K562 (cell line): ENCODE measurements at regions not wholly inside any gene's neighbourhood (a gene's known extent, or its start where the extent isn't known, plus 50 kb on each side); places are given as distances from the start of the nearest gene placed in this dataset.

ENCODE experiments used
- ATAC-seq: fragments of 200-7000 bp; cut with Tn5 transposase; 3 replicates; pipeline ENCODE4 v1.9.1; 2020; ENCODE audit warnings: moderate library complexity
- BruUV-seq: library from RNA; stranded (reverse); fragments of 400-500 nt; replicated peaks from 2 replicates; lab custom pipeline; 2021; lab: Mats Ljungman, UMichigan
- CTCF ChIA-PET: fragments of 300-600 bp; formaldehyde crosslinking; extraction: SDS; loops from one replicate; lab custom pipeline; 2021; ENCODE audit warnings: low intra/inter-chr PET ratio; lab: Yijun Ruan, JAX
- POLR2A ChIA-PET: fragments of 300-600, 350-650 bp; sonication (Branson Sonifier 250); formaldehyde crosslinking; extraction: SDS; loops from one replicate; lab custom pipeline; 2021; ENCODE audit warnings: antibody characterized with exemption, inconsistent platforms; lab: Yijun Ruan, JAX
- DNase-seq, 4 experiments: peaks; one replicate each; pipeline versions ENCODE4 v3.0.0 to v3.0.0-alpha.2; 2011 to 2018; ENCODE audit warnings: low spot score in 3 of 4, mixed read lengths in 3 of 4; ENCODE audit errors: extremely low read depth in 1 of 4
- FAIRE-seq: peaks from 2 replicates; lab custom pipeline; 2011; peaks lifted over from hg19 to GRCh38; lab: Jason Lieb, UNC
- H2AFZ ChIP-seq: 2 replicates; pipeline ENCODE4 v1.6.0; 2011; ENCODE audit warnings: low read depth, low read length, control low read depth, inconsistent platforms
- H3K27ac ChIP-seq: fragments of 200-600 bp; 3 replicates; pipeline ENCODE4 v1.8.0; 2011; ENCODE audit warnings: low read depth, mild to moderate bottlenecking, control low read depth, inconsistent platforms, low read length, moderate library complexity, mixed read lengths; ENCODE audit errors: extremely low read depth
- H3K27me3 ChIP-seq, 2 experiments: fragments of 300-600 bp in 1 of 2; 2 replicates in 1 of 2; 3 replicates in 1 of 2; pipeline versions ENCODE4 v1.6.0 to v1.8.0; 2011; ENCODE audit warnings: inconsistent platforms in 2 of 2, low read length in 2 of 2, mild to moderate bottlenecking in 1 of 2, mixed read lengths in 1 of 2, moderate library complexity in 1 of 2; ENCODE audit not compliant: control insufficient read depth in 2 of 2, insufficient read depth in 2 of 2
- H3K36me3 ChIP-seq: fragments of 300-600 bp; 3 replicates; pipeline ENCODE4 v1.8.0; 2011; ENCODE audit warnings: mild to moderate bottlenecking, low read length, inconsistent platforms; ENCODE audit not compliant: control insufficient read depth, insufficient read depth
- H3K4me1 ChIP-seq, 2 experiments: fragments of 200-600 bp in 1 of 2; replicated peaks in 1 of 2; 2 replicates in 1 of 2; 3 replicates in 1 of 2; pipeline versions ENCODE4 v1.5.1 to v1.8.0; 2011; ENCODE audit warnings: inconsistent platforms in 2 of 2, low read length in 2 of 2, mild to moderate bottlenecking in 1 of 2, mixed read lengths in 1 of 2, moderate library complexity in 1 of 2; ENCODE audit not compliant: control insufficient read depth in 2 of 2, insufficient read depth in 2 of 2
- H3K4me2 ChIP-seq: 2 replicates; pipeline ENCODE4 v1.6.1; 2011; ENCODE audit warnings: low read length, control low read depth, inconsistent platforms, mixed read lengths; ENCODE audit not compliant: insufficient read depth
- H3K4me3 ChIP-seq: fragments of 200-600 bp; sonication (generic), shearing (Covaris generic); 2 replicates; pipeline ENCODE4 v1.5.1; 2016; ENCODE audit warnings: control low read depth, inconsistent platforms
- H3K79me2 ChIP-seq: fragments of 200-600 bp; 3 replicates; pipeline ENCODE4 v1.8.0; 2011; ENCODE audit warnings: low read length, inconsistent platforms; ENCODE audit not compliant: control insufficient read depth, insufficient read depth
- H3K9ac ChIP-seq, 2 experiments: 2 replicates each; pipeline versions ENCODE4 v1.6.0 to v1.6.1; 2011; ENCODE audit warnings: low read depth in 2 of 2, low read length in 2 of 2, control low read depth in 1 of 2, inconsistent platforms in 1 of 2, mild to moderate bottlenecking in 1 of 2, mixed read lengths in 1 of 2; ENCODE audit not compliant: insufficient read depth in 1 of 2
- H3K9me1 ChIP-seq: one replicate; pipeline ENCODE4 v1.6.0; 2011; ENCODE audit warnings: inconsistent platforms, mild to moderate bottlenecking, low read length, moderate library complexity; ENCODE audit not compliant: control insufficient read depth, insufficient read depth
- H3K9me3 ChIP-seq: replicated peaks from 2 replicates; pipeline ENCODE4 v1.5.1; 2011; ENCODE audit warnings: low read depth, low read length, inconsistent platforms; ENCODE audit not compliant: control insufficient read depth, insufficient read depth
- H4K20me1 ChIP-seq: replicated peaks from 2 replicates; pipeline ENCODE4 v1.6.1; 2011; ENCODE audit warnings: low read length, inconsistent platforms, mixed read lengths; ENCODE audit not compliant: control insufficient read depth, insufficient read depth
- CC2D1A ChIP-seq: fragments of 450-650 bp; IDR thresholded peaks from 2 replicates; pipeline ENCODE4 v1.6.1; 2017; ENCODE audit warnings: mild to moderate bottlenecking
- HNRNPK ChIP-seq: fragments of 200-400 bp; formaldehyde crosslinking; IDR thresholded peaks from one replicate; pipeline ENCODE4 v1.6.1; 2018; ENCODE audit warnings: mild to moderate bottlenecking, low read depth, low read length; ENCODE audit not compliant: poor library complexity, severe bottlenecking
- KDM4B ChIP-seq, 2 experiments: fragments of 450-650 bp in 1 of 2; sonication (generic) in 1 of 2; IDR thresholded peaks; 2 replicates each; pipeline ENCODE4 v1.6.1; 2016 to 2017; ENCODE audit warnings: borderline replicate concordance in 2 of 2, antibody characterized with exemption in 1 of 2, low read depth in 1 of 2, mild to moderate bottlenecking in 1 of 2
- NUFIP1 ChIP-seq: fragments of 450-650 bp; IDR thresholded peaks from 2 replicates; pipeline ENCODE4 v1.6.1; 2018; ENCODE audit not compliant: partially characterized antibody
- RB1 ChIP-seq: fragments of 450-650 bp; IDR thresholded peaks from 2 replicates; pipeline ENCODE4 v1.6.1; 2017; ENCODE audit warnings: low read depth, mild to moderate bottlenecking
- SAFB ChIP-seq: fragments of 200-400 bp; formaldehyde crosslinking; IDR thresholded peaks from 2 replicates; pipeline ENCODE4 v1.6.1; 2017; ENCODE audit warnings: low read depth, low read length, borderline replicate concordance
- SAP30 ChIP-seq: fragments of 200-600 bp; sonication (generic); IDR thresholded peaks from 2 replicates; pipeline ENCODE4 v1.6.1; 2012; ENCODE audit warnings: borderline replicate concordance, low read depth, mild to moderate bottlenecking, moderate library complexity, low read length, control low read depth, inconsistent platforms; ENCODE audit not compliant: insufficient read depth, poor library complexity, severe bottlenecking
- ZNF121 ChIP-seq: sonication (generic); formaldehyde crosslinking; conservative IDR thresholded peaks from 2 replicates; pipeline ENCODE4 v1.8.0; 2022; ENCODE audit warnings: missing genetic modification reagents
- ZNF282 ChIP-seq: sonication (generic); formaldehyde crosslinking; IDR thresholded peaks from 2 replicates; pipeline ENCODE4 v1.8.1; 2023; ENCODE audit warnings: missing genetic modification reagents
- ZNF79 ChIP-seq: fragments of 250-450 bp; sonication (Bioruptor Pico); IDR thresholded peaks from 2 replicates; pipeline ENCODE4 v1.4.0; 2020; ENCODE audit warnings: low read depth, mild to moderate bottlenecking, moderate library complexity
- WGBS: fragments of 100-300 bp; shearing (Covaris generic); methylation state at CpG from one replicate; pipeline ENCODE4 v1.1.6; 2016; ENCODE audit warnings: low coverage, mixed read lengths; ENCODE audit not compliant: insufficient coverage; ENCODE audit errors: missing lambda C conversion rate; 5-methylcytosine and 5-hydroxymethylcytosine counted together
- in situ Hi-C: fragments of 300-500 bp; cut with MboI; formaldehyde crosslinking; loops from 4 replicates; pipeline ENCODE4 v1.15.0; 2018; ENCODE audit warnings: inconsistent platforms, mixed read lengths
- intact Hi-C: fragments of 100-400 bp; cut with micrococcal nuclease; formaldehyde crosslinking; loops from 2 replicates; pipeline ENCODE4 v1.14.2; 2022
- TF ChIP-seq, protein P1 (sequence below): sonication (generic); formaldehyde crosslinking; IDR thresholded peaks from 2 replicates; pipeline ENCODE4 v1.8.0; 2022; ENCODE audit warnings: mild to moderate bottlenecking, missing genetic modification reagents, borderline replicate concordance

DNA sequence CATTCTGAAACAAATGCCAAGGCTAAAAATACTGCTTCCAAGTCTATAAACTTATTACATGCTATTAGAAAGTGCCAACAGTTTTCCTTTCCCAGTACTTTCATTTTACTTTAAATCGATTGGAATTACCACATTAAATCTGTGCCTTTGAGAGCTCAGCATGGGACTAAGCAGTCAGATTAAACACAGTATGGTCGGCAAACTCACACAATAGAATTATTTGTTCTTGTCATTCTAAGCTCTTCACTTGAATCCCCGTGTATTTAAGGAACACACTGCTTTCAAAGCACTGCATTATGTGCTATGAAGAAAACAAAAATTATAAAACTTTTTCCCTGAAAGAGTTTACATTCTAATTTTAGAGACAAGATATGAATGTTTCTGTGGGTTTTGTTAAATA, 444.4 kb upstream of the SLC39A10 start (continued):
- TF ChIP-seq CC2D1A (no peak), ZNF121 (no peak)

DNA sequence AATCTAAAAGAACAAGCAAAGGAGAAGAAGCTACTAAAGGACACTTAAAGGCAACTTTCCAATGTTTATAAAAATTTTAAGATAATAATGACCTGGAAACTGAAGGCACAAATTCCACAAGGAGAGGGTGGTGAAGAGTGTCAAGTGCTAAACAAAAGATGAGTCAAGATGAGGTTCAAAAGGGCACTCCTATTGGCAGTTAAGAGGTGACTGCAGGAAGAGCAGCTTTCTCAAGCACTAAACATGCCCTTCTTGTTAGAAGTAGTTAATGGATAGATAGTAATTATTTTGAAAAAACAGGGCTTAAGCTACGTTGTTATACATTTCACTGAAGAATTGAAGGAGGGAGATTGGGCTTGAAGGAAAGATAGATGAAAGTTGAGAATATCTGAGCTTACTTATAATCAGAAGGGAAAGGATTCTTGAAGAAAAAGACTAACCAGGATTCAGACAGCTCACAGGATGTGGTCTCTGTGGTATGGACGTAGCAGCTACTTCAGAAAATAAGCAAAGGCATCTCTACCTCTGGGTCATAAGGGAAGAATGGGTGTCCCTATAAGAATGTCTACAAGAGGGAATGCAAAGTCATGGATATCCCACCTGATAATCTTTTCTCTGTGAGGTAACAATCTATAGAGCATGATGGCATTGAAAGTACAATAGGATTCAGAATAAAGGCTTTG, 454.7 kb upstream of the SLC39A10 start:
- no peaks in the 10 kb centered on the region; a peak in 1 of 5 replicates for H3K4me1 ChIP-seq
- ATAC-seq = no peak

More for the DNA sequence above, 454.7 kb upstream of the SLC39A10 start:
- CTCF ChIA-PET = no interaction called here
- intact Hi-C loops (no loop called here), in situ Hi-C loops (no loop called here)
- TF ChIP-seq NUFIP1 (no peak), SAFB (no peak), ZNF79 (CRISPR knock-in tag) (no peak), RB1 (no peak), HNRNPK (no peak), KDM4B (IDR thresholded peaks at IDR 0.05; ENCODE audit: borderline replicate concordance in 2 of 2, low read depth in 1 of 2) (no peak), SAP30 (no peak), ZNF282 (no peak)
- TF ChIP-seq, protein P1, sequence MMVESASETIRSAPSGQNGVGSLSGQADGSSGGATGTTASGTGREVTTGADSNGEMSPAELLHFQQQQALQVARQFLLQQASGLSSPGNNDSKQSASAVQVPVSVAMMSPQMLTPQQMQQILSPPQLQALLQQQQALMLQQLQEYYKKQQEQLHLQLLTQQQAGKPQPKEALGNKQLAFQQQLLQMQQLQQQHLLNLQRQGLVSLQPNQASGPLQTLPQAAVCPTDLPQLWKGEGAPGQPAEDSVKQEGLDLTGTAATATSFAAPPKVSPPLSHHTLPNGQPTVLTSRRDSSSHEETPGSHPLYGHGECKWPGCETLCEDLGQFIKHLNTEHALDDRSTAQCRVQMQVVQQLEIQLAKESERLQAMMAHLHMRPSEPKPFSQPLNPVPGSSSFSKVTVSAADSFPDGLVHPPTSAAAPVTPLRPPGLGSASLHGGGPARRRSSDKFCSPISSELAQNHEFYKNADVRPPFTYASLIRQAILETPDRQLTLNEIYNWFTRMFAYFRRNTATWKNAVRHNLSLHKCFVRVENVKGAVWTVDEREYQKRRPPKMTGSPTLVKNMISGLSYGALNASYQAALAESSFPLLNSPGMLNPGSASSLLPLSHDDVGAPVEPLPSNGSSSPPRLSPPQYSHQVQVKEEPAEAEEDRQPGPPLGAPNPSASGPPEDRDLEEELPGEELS = no peak
- Histone ChIP-seq H3K9me3 (no peaks in the 10 kb centered on the region), H4K20me1 (no peaks in the 10 kb centered on the region), H3K36me3 (no peaks in the 10 kb centered on the region), H3K4me2 (no peak overlapping the region), H3K9ac (no peak overlapping the region), H3K4me3 (no peak overlapping the region), H3K79me2 (no peaks in the 10 kb centered on the region), H3K27me3 (no peaks in the 10 kb centered on the region), H3K27ac (no peak overlapping the region), H3K9me1 (no peaks in the 10 kb centered on the region), H2AFZ (no peak overlapping the region)
- FAIRE-seq = no peak
- DNase-seq = no peak
- WGBS = 0% methylated on average over 2 of the region's 2 CpGs
- POLR2A ChIA-PET = interaction anchor here (0.6 kb wide), 1 partner anchor 38 kb away, joined by 3 read pairs; no protein-coding TSS in a partner anchor
- no TSS peak for BruUV-seq
